Fibroblast of lung (primary cell): ENCODE measurements at regions not wholly inside any gene's neighbourhood (a gene's known extent, or its start where the extent isn't known, plus 50 kb on each side); places are given as distances from the start of the nearest gene placed in this dataset.

Experiments
- DNase-seq, 2 donors: peaks; one replicate each; pipeline versions ENCODE4 v3.0.0 to v3.0.0-alpha.2; 2010; ENCODE audit warnings: low read depth in 2 of 2
- H2AFZ ChIP-seq: 2 replicates; pipeline ENCODE4 v1.5.1; 2012; ENCODE audit warnings: low read length, control low read depth, inconsistent platforms
- H3K27ac ChIP-seq: 2 replicates; pipeline ENCODE4 v1.5.1; 2011; ENCODE audit warnings: low read length, control low read depth; ENCODE audit not compliant: insufficient read depth
- H3K27me3 ChIP-seq: 2 replicates; pipeline ENCODE4 v1.5.1; 2011; ENCODE audit warnings: mild to moderate bottlenecking, low read length; ENCODE audit not compliant: control insufficient read depth, insufficient read depth
- H3K36me3 ChIP-seq: 2 replicates; pipeline ENCODE4 v1.5.1; 2011; ENCODE audit warnings: low read length; ENCODE audit not compliant: control insufficient read depth, insufficient read depth
- H3K4me1 ChIP-seq: 2 replicates; pipeline ENCODE4 v1.5.1; 2011; ENCODE audit warnings: low read length; ENCODE audit not compliant: control insufficient read depth, insufficient read depth; ENCODE audit errors: extremely low read depth
- H3K4me2 ChIP-seq: 2 replicates; pipeline ENCODE4 v1.5.1; 2011; ENCODE audit warnings: low read length, control low read depth; ENCODE audit not compliant: insufficient read depth; ENCODE audit errors: extremely low read depth
- H3K4me3 ChIP-seq, 4 experiments: fragments of 200-600 bp in 1 of 4; sonication (generic) in 1 of 4; replicated peaks in 1 of 4; 2 replicates each; pipeline ENCODE4 v1.5.1; 2011 to 2016; ENCODE audit warnings: low read length in 4 of 4, low read depth in 3 of 4, mild to moderate bottlenecking in 3 of 4, control low read depth in 2 of 4, inconsistent platforms in 1 of 4, mixed read lengths in 1 of 4; ENCODE audit not compliant: insufficient read depth in 1 of 4; ENCODE audit errors: control extremely low read depth in 1 of 4
- H3K79me2 ChIP-seq: 2 replicates; pipeline ENCODE4 v1.5.1; 2012; ENCODE audit warnings: mild to moderate bottlenecking, low read length, inconsistent platforms; ENCODE audit not compliant: control insufficient read depth, insufficient read depth
- H3K9ac ChIP-seq: 2 replicates; pipeline ENCODE4 v1.5.1; 2011; ENCODE audit warnings: mild to moderate bottlenecking, low read length, control low read depth; ENCODE audit not compliant: insufficient read depth
- H3K9me3 ChIP-seq: 2 replicates; pipeline ENCODE4 v1.5.1; 2012; ENCODE audit warnings: low read depth, low read length; ENCODE audit not compliant: control insufficient read depth, insufficient read depth
- H4K20me1 ChIP-seq: 2 replicates; pipeline ENCODE4 v1.5.1; 2011; ENCODE audit warnings: low read length; ENCODE audit not compliant: control insufficient read depth, insufficient read depth; ENCODE audit errors: extremely low read depth
- CTCF ChIP-seq, 2 donors: IDR thresholded peaks in 1 of 2; conservative IDR thresholded peaks in 1 of 2; 1 replicate in 1 of 2; 2 replicates in 1 of 2; pipeline ENCODE4 v1.5.1; 2011 to 2012; ENCODE audit warnings: low read length in 2 of 2, control low read depth in 1 of 2, inconsistent platforms in 1 of 2, low read depth in 1 of 2, mild to moderate bottlenecking in 1 of 2
- EZH2 ChIP-seq: IDR thresholded peaks from 2 replicates; pipeline ENCODE4 v1.5.1; 2012; ENCODE audit warnings: low read length, control low read depth, mild to moderate bottlenecking; ENCODE audit errors: missing control alignments

- DNase-seq = no peak
- Histone ChIP-seq H4K20me1 (no peaks in the 10 kb centered on the region), H3K4me2 (no peak overlapping the region), H3K4me3 (no peak overlapping the region), H3K9me3 (no peaks in the 10 kb centered on the region), H3K4me1 (no peaks in the 10 kb centered on the region), H3K27me3 (no peaks in the 10 kb centered on the region), H3K36me3 (no peaks in the 10 kb centered on the region), H3K79me2 (no peaks in the 10 kb centered on the region), H3K27ac (no peak overlapping the region), H2AFZ (no peak overlapping the region), H3K9ac (no peak overlapping the region)
- TF ChIP-seq EZH2 = no peak
- TF ChIP-seq CTCF (conservative IDR thresholded peaks at IDR 0.05 in 1 of 2, IDR thresholded peaks at IDR 0.05 in 1 of 2; ENCODE audit: low read depth in 1 of 2, low read length in 2 of 2) = no peak
These were observed 1507.4 kb upstream of the SPRY2 start for GRCh38 chr13:81848291-81848690.

DNA sequence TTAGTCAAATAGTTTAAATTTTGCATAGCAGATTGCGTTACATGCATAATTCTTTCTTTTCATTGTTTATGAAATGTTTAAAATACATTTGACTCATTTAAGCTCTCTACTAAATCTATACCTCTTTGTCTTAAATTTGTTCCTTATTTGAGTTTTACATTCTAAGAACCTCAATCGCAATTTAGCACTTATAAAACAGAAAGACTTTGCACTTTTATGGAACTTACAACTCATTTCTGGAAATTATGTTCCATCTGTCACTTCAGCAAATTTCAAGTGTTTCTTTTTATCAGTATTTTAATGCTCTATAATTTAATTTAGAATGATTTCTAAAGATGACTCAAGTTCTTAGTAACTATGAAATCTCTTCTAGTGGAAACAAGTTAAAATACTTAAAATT, 1505.8 kb upstream of the SPRY2 start:
- Histone ChIP-seq H3K27me3 (no peaks in the 10 kb centered on the region), H3K79me2 (no peaks in the 10 kb centered on the region), H3K36me3 (no peaks in the 10 kb centered on the region), H3K9ac (no peak overlapping the region), H3K27ac (no peak overlapping the region), H2AFZ (no peak overlapping the region), H3K4me1 (no peaks in the 10 kb centered on the region), H3K4me2 (no peak overlapping the region), H3K4me3 (no peak overlapping the region), H3K9me3 (no peaks in the 10 kb centered on the region), H4K20me1 (no peaks in the 10 kb centered on the region)
- DNase-seq = no peak
- TF ChIP-seq EZH2 (no peak), CTCF (conservative IDR thresholded peaks at IDR 0.05 in 1 of 2, IDR thresholded peaks at IDR 0.05 in 1 of 2; ENCODE audit: low read depth in 1 of 2, low read length in 2 of 2) (no peak)

- Histone ChIP-seq H3K9ac (no peak overlapping the region), H3K9me3 (no peaks in the 10 kb centered on the region), H4K20me1 (no peaks in the 10 kb centered on the region), H3K4me3 (no peak overlapping the region), H3K36me3 (no peaks in the 10 kb centered on the region), H3K4me1 (no peaks in the 10 kb centered on the region), H3K4me2 (no peak overlapping the region), H3K27me3 (no peaks in the 10 kb centered on the region), H3K27ac (no peak overlapping the region), H2AFZ (no peak overlapping the region), H3K79me2 (no peaks in the 10 kb centered on the region)
- no peak for DNase-seq
- TF ChIP-seq CTCF (conservative IDR thresholded peaks at IDR 0.05 in 1 of 2, IDR thresholded peaks at IDR 0.05 in 1 of 2; ENCODE audit: low read depth in 1 of 2, low read length in 2 of 2) (no peak), EZH2 (no peak)
These were observed 1480.3 kb upstream of the SPRY2 start for GRCh38 chr13:81821259-81821658.
